HT-29 (cell line): ENCODE measurements at regions not wholly inside any gene's neighbourhood (a gene's known extent, or its start where the extent isn't known, plus 50 kb on each side); places are given as distances from the start of the nearest gene placed in this dataset.
"Not testable (repeated sequence)": the region's sequence is repeated elsewhere in the genome, so short reads cannot be mapped to it uniquely, and the experiment has no call there.

Experiments used
- DNase-seq: peaks from one replicate; pipeline ENCODE4 v3.0.0-alpha.2; 2015; ENCODE audit warnings: low spot score

GRCh38 chr2:67180841-67181240, 216.3 kb upstream of the ETAA1 start:
- no peak for DNase-seq

GRCh38 chr2:67182884-67183283, 214.2 kb upstream of the ETAA1 start:
- DNase-seq = no peak

GRCh38 chr2:67186326-67186725, 210.8 kb upstream of the ETAA1 start:
- DNase-seq = no peak

- DNase-seq = no peak
These were observed 210.3 kb upstream of the ETAA1 start for GRCh38 chr2:67186871-67187270.

- DNase-seq = not testable (repeated sequence)
These were observed 201.8 kb upstream of the ETAA1 start for GRCh38 chr2:67195327-67195726.

GRCh38 chr2:67201521-67201920, 195.6 kb upstream of the ETAA1 start:
- DNase-seq = no peak

- no peak for DNase-seq
These were observed 192.8 kb upstream of the ETAA1 start for GRCh38 chr2:67204349-67204748.

GRCh38 chr2:67208887-67209500, 188.1 kb upstream of the ETAA1 start:
- DNase-seq = no peak

- DNase-seq = no peak
These were observed 186.7 kb upstream of the ETAA1 start for GRCh38 chr2:67210430-67210829.

- no peak for DNase-seq
These were observed 184.9 kb upstream of the ETAA1 start for GRCh38 chr2:67212203-67212602.

- no peak for DNase-seq
These were observed 183.9 kb upstream of the ETAA1 start for GRCh38 chr2:67213270-67213670.

- no peak for DNase-seq
These were observed 183.3 kb upstream of the ETAA1 start for GRCh38 chr2:67213677-67214402.

GRCh38 chr2:67214585-67215185, 182.4 kb upstream of the ETAA1 start:
- no peak for DNase-seq

GRCh38 chr2:67215214-67216055, 181.7 kb upstream of the ETAA1 start:
- peak; percentile 81 for DNase-seq

- no peak for DNase-seq
These were observed 181.0 kb upstream of the ETAA1 start for GRCh38 chr2:67216103-67216502.

GRCh38 chr2:67216881-67217280, 180.3 kb upstream of the ETAA1 start:
- no peak for DNase-seq

GRCh38 chr2:67217398-67217797, 179.7 kb upstream of the ETAA1 start:
- DNase-seq = no peak

- no peak for DNase-seq
These were observed 179.1 kb upstream of the ETAA1 start for GRCh38 chr2:67218056-67218455.

GRCh38 chr2:67219651-67220050, 177.5 kb upstream of the ETAA1 start:
- DNase-seq = no peak

GRCh38 chr2:67221266-67221665, 175.9 kb upstream of the ETAA1 start:
- DNase-seq = no peak

- no peak for DNase-seq
These were observed 171.7 kb upstream of the ETAA1 start for GRCh38 chr2:67225287-67225973.

- DNase-seq = no peak
These were observed 167.4 kb upstream of the ETAA1 start for GRCh38 chr2:67229706-67230105.
